ENCODE measurements at regions not wholly inside any gene's neighbourhood (a gene's known extent, or its start where the extent isn't known, plus 50 kb on each side); places are given as distances from the start of the nearest gene placed in this dataset.

GRCh38 chr6:17004269-17004668 lies 97.6 kb upstream of the STMND1 start:
- TF ChIP-seq EZH2 (IDR thresholded peaks at IDR 0.05; ENCODE audit: borderline replicate concordance, low read depth, low read length, poor library complexity, severe bottlenecking): no peak
- TF ChIP-seq, protein P1, sequence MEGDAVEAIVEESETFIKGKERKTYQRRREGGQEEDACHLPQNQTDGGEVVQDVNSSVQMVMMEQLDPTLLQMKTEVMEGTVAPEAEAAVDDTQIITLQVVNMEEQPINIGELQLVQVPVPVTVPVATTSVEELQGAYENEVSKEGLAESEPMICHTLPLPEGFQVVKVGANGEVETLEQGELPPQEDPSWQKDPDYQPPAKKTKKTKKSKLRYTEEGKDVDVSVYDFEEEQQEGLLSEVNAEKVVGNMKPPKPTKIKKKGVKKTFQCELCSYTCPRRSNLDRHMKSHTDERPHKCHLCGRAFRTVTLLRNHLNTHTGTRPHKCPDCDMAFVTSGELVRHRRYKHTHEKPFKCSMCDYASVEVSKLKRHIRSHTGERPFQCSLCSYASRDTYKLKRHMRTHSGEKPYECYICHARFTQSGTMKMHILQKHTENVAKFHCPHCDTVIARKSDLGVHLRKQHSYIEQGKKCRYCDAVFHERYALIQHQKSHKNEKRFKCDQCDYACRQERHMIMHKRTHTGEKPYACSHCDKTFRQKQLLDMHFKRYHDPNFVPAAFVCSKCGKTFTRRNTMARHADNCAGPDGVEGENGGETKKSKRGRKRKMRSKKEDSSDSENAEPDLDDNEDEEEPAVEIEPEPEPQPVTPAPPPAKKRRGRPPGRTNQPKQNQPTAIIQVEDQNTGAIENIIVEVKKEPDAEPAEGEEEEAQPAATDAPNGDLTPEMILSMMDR (conservative IDR thresholded peaks at IDR 0.05; ENCODE audit: low read depth, low read length): no peak
